ENCODE measurements at regions not wholly inside any gene's neighbourhood (a gene's known extent, or its start where the extent isn't known, plus 50 kb on each side); places are given as distances from the start of the nearest gene placed in this dataset.
"Not testable (repeated sequence)": the region's sequence is repeated elsewhere in the genome, so short reads cannot be mapped to it uniquely, and the experiment has no call there.

DNA sequence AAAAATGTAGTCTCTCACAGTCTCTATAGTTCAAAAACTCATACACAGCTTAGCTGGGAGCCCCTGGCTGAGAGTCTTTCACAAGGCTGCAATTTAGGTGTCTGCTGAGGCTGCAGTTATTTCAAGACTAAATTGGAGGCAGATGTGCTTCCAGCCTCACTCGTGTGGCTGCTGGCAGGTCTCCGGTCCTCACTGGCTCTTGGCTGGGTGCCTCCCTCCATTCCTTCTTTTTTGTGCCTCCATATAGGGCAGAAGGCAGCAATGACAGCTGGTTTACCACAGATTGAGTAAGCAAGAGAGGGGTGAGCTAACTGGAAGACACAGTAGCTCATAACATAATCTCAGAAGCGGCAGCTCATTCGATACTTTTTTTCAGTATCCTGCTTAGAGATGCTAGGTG is 2167.7 kb upstream of the WWC1 start:
- H3K9me3 Mint-ChIP-seq = peaks cover 8% of the 10 kb centered on the region
- DNase-seq (no peak), ATAC-seq (no peak)
- no peak overlapping the region for H3K4me3 Mint-ChIP-seq
- no peaks in the 10 kb centered on the region for H3K4me1 Mint-ChIP-seq (ENCODE audit: low read depth)
- TF ChIP-seq, protein P1, sequence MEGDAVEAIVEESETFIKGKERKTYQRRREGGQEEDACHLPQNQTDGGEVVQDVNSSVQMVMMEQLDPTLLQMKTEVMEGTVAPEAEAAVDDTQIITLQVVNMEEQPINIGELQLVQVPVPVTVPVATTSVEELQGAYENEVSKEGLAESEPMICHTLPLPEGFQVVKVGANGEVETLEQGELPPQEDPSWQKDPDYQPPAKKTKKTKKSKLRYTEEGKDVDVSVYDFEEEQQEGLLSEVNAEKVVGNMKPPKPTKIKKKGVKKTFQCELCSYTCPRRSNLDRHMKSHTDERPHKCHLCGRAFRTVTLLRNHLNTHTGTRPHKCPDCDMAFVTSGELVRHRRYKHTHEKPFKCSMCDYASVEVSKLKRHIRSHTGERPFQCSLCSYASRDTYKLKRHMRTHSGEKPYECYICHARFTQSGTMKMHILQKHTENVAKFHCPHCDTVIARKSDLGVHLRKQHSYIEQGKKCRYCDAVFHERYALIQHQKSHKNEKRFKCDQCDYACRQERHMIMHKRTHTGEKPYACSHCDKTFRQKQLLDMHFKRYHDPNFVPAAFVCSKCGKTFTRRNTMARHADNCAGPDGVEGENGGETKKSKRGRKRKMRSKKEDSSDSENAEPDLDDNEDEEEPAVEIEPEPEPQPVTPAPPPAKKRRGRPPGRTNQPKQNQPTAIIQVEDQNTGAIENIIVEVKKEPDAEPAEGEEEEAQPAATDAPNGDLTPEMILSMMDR (IDR thresholded peaks at IDR 0.05) = no peak
- no peaks in the 10 kb centered on the region for H3K36me3 Mint-ChIP-seq (ENCODE audit: low read depth)
- ChIA-PET CTCF (no interaction called here), POLR2A (no interaction called here)
- intact Hi-C loops (cut with micrococcal nuclease) = no loop called here
- H3K27me3 Mint-ChIP-seq = no peaks in the 10 kb centered on the region
- H3K27ac Mint-ChIP-seq = no peak overlapping the region

DNA sequence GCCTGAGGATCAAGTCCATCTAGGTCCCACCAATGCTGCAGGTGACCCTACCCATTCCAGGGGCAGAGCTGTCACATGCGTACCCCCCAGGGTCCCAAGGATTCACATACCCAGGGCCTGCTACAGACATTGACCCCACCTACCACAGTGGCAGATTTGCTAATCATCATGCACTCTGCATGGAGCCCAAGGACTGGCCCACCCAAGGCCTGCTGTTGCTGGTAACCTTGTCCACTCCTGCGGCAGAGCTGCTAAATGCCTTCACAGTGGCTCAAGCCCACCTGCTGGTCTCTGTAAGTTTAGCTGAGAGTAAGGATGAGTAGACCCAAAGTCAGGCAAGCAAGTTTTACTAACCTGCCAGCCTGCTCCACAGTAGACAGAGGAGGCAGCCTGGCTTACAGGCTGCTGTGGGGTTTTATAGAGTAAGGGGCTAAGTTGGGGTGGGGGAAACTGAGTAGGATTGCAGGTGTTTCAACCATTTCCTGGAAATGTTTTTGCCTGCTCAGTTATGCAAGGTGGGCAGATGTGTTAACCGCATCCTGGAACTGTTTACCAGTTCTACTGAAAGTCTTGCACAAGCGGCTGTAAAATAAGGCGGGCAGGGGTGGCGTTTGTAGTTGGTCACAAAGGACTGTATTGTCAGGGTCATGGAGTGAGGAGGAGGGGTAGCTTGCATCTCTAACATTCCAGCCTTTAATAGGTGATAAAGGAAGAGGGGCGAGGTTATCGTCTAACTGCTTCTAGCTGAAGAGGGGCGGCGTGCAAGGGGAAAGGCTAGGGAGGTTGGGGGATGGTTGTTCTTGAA is 2163.5 kb upstream of the WWC1 start:
- ChIA-PET POLR2A (no interaction called here), CTCF (no interaction called here)
- H3K4me1 Mint-ChIP-seq (ENCODE audit: low read depth) = no peaks in the 10 kb centered on the region
- no peak overlapping the region for H3K4me3 Mint-ChIP-seq
- ATAC-seq (no peak), DNase-seq (no peak)
- H3K27ac Mint-ChIP-seq = no peak overlapping the region
- intact Hi-C loops (cut with micrococcal nuclease) = no loop called here
- peaks cover 3% of the 10 kb centered on the region for H3K9me3 Mint-ChIP-seq
- no peaks in the 10 kb centered on the region for H3K27me3 Mint-ChIP-seq
- TF ChIP-seq, protein P1 (IDR thresholded peaks at IDR 0.05) = no peak
- H3K36me3 Mint-ChIP-seq (ENCODE audit: low read depth) = no peaks in the 10 kb centered on the region

DNA sequence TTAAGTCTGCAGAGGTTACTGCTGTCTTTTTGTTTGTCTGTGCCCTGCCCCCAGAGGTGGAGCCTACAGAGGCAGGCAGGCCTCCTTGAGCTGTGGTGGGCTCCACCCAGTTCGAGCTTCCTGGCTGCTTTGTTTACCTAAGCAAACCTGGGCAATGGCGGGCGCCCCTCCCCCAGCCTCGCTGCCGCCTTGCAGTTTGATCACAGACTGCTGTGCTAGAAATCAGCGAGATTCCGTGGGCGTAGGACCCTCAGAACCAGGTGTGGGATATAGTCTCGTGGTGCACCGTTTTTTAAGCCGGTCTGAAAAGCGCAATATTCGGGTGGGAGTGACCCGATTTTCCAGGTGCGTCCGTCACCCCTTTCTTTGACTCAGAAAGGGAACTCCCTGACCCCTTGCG is 2146.3 kb upstream of the WWC1 start:
- ATAC-seq; H3K4me3 Mint-ChIP-seq; intact Hi-C loops (cut with micrococcal nuclease); POLR2A ChIA-PET; H3K27me3 Mint-ChIP-seq; CTCF ChIA-PET; DNase-seq; H3K4me1 Mint-ChIP-seq (ENCODE audit: low read depth); H3K9me3 Mint-ChIP-seq; H3K27ac Mint-ChIP-seq; H3K36me3 Mint-ChIP-seq (ENCODE audit: low read depth): not testable (repeated sequence)

DNA sequence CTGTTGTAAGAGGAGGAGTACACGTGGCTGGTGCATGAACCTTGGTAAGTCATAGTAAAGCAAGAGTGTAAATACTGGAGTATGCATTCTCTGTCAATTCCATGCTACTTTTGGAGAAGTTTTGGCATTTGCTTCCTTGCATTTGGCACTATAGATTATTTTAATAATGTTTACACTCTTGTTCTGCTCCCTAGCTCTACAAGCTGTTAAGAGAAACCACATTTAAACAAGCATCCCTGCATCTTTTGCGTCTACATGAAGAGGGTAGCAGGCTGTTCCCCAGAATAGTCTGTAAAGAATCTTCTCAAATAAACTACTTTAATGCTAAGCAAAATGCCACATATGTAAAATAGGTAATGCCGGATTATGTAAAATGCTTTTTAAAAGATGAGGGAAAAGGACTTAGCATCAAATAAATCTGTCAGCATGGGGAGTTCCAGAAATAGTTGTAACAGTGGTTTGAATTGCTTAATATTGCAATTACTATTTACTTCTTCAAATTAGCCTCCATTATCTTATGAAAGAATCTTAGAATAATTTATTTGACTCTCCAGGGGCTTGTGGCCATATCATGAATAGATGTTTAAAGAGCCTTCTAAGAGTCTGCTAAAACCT is 2127.3 kb upstream of the WWC1 start:
- no peak for DNase-seq
- H3K27me3 Mint-ChIP-seq = no peaks in the 10 kb centered on the region
- intact Hi-C loops (cut with micrococcal nuclease) = no loop called here
- H3K27ac Mint-ChIP-seq = no peak overlapping the region
- no peaks in the 10 kb centered on the region for H3K9me3 Mint-ChIP-seq
- POLR2A ChIA-PET = no interaction called here
- CTCF ChIA-PET = no interaction called here
- H3K36me3 Mint-ChIP-seq (ENCODE audit: low read depth) = no peaks in the 10 kb centered on the region
- ATAC-seq = no peak
- TF ChIP-seq, protein P1 (IDR thresholded peaks at IDR 0.05) = no peak
- H3K4me1 Mint-ChIP-seq (ENCODE audit: low read depth) = no peaks in the 10 kb centered on the region
- H3K4me3 Mint-ChIP-seq = no peak overlapping the region

DNA sequence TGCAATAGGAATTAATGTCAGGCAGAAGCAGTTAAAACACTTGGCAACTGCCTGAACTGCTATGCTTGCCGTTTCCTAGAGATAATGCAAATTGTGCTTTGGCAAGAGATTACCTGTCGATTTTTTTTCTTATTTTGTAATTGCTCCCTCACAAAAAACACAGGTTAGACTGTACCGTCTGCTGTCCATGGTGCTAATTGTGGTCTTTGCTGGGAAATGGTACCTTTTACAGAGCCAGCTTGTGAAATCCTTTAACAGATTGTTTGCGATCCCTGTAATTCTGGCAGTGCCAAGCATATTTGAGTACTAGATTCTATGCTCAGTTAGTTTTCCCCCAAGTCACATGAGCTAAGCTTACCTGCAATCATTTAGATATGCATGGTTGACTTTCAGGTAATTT is 2125.8 kb upstream of the WWC1 start:
- no peak overlapping the region for H3K4me3 Mint-ChIP-seq
- ChIA-PET CTCF (no interaction called here), POLR2A (no interaction called here)
- intact Hi-C loops (cut with micrococcal nuclease) = no loop called here
- TF ChIP-seq, protein P1 (IDR thresholded peaks at IDR 0.05) = no peak
- DNase-seq (peak; percentile 1), ATAC-seq (no peak)
- peaks cover 2% of the 10 kb centered on the region for H3K9me3 Mint-ChIP-seq
- no peaks in the 10 kb centered on the region for H3K4me1 Mint-ChIP-seq (ENCODE audit: low read depth)
- H3K27me3 Mint-ChIP-seq = no peaks in the 10 kb centered on the region
- H3K36me3 Mint-ChIP-seq (ENCODE audit: low read depth) = no peaks in the 10 kb centered on the region
- H3K27ac Mint-ChIP-seq = no peak overlapping the region

Data from activated CD8-positive, alpha-beta T cell treated with anti-CD3 and anti-CD28 coated beads for 36 hours (primary cell).